Effector memory CD4-positive, alpha-beta T cell (primary cell): ENCODE measurements at regions not wholly inside any gene's neighbourhood (a gene's known extent, or its start where the extent isn't known, plus 50 kb on each side); places are given as distances from the start of the nearest gene placed in this dataset.

Source experiments
- DNase-seq, 3 donors: peaks; one replicate each; pipeline ENCODE4 v3.0.0-alpha.2; 2020
- H3K27ac ChIP-seq: 2 replicates; pipeline ENCODE4 v1.7.0; 2013; ENCODE audit warnings: mild to moderate bottlenecking, low read length, moderate library complexity; ENCODE audit not compliant: insufficient read depth, poor library complexity, severe bottlenecking
- H3K27me3 ChIP-seq: replicated peaks from 2 replicates; pipeline ENCODE4 v1.7.0; 2013; ENCODE audit warnings: mild to moderate bottlenecking, low read length; ENCODE audit not compliant: insufficient read depth, control insufficient read depth, poor library complexity, severe bottlenecking
- H3K36me3 ChIP-seq: 2 replicates; pipeline ENCODE4 v1.7.0; 2013; ENCODE audit warnings: mild to moderate bottlenecking, low read length, moderate library complexity; ENCODE audit not compliant: control insufficient read depth, insufficient read depth
- H3K4me1 ChIP-seq: 2 replicates; pipeline ENCODE4 v1.7.0; 2013; ENCODE audit warnings: low read length, mild to moderate bottlenecking; ENCODE audit not compliant: control insufficient read depth, insufficient read depth, poor library complexity, severe bottlenecking
- H3K4me3 ChIP-seq: 2 replicates; pipeline ENCODE4 v1.7.0; 2013; ENCODE audit warnings: low read length, low read depth, mild to moderate bottlenecking; ENCODE audit not compliant: insufficient read depth, poor library complexity, severe bottlenecking
- H3K9me3 ChIP-seq: 2 replicates; pipeline ENCODE4 v1.7.0; 2013; ENCODE audit warnings: mild to moderate bottlenecking, low read length, moderate library complexity; ENCODE audit not compliant: control insufficient read depth

GRCh38 chr9:87180361-87180760 is 233.1 kb upstream of the GAS1 start:
- Histone ChIP-seq H3K27ac (no peak overlapping the region), H3K27me3 (no peaks in the 10 kb centered on the region), H3K4me1 (no peaks in the 10 kb centered on the region), H3K4me3 (no peak overlapping the region), H3K9me3 (no peaks in the 10 kb centered on the region), H3K36me3 (no peaks in the 10 kb centered on the region)
- no peak for DNase-seq

GRCh38 chr9:87180841-87181240 is 233.5 kb upstream of the GAS1 start:
- H3K36me3 ChIP-seq = no peaks in the 10 kb centered on the region
- DNase-seq = no peak
- no peaks in the 10 kb centered on the region for H3K4me1 ChIP-seq
- H3K9me3 ChIP-seq = no peaks in the 10 kb centered on the region
- H3K27me3 ChIP-seq = no peaks in the 10 kb centered on the region
- no peak overlapping the region for H3K4me3 ChIP-seq
- no peak overlapping the region for H3K27ac ChIP-seq

GRCh38 chr9:87181670-87182069 is 234.4 kb upstream of the GAS1 start:
- DNase-seq = no peak
- Histone ChIP-seq H3K4me3 (no peak overlapping the region), H3K4me1 (no peaks in the 10 kb centered on the region), H3K36me3 (no peaks in the 10 kb centered on the region), H3K27me3 (no peaks in the 10 kb centered on the region), H3K27ac (no peak overlapping the region), H3K9me3 (no peaks in the 10 kb centered on the region)

- DNase-seq = no peak
- Histone ChIP-seq H3K27me3 (no peaks in the 10 kb centered on the region), H3K4me1 (no peaks in the 10 kb centered on the region), H3K9me3 (no peaks in the 10 kb centered on the region), H3K27ac (no peak overlapping the region), H3K4me3 (no peak overlapping the region), H3K36me3 (no peaks in the 10 kb centered on the region)
Measured at GRCh38 chr9:87184956-87185642, 237.8 kb upstream of the GAS1 start.

- H3K4me3 ChIP-seq = no peak overlapping the region
Measured at GRCh38 chr9:87187656-87188055, 240.3 kb upstream of the GAS1 start.

DNA sequence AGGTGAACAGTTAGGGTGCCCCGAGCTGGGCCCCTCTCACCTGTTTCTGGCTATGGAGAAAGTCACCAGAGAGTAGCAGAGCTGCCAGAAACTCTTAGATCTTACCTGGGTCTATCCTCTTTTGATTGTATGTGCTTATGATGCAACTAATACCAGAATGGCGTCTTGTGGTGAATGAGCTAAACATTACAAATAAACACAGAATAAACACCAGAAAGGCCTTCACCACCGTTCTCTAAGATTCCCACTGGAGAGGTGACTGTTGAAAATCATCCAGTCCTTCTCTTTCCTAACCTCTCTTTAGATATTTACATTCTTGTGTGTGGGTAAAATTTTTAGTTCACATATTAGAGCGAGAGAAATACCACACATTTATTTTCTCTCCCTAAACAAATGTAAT is 241.7 kb upstream of the GAS1 start:
- H3K36me3 ChIP-seq = no peaks in the 10 kb centered on the region
- no peaks in the 10 kb centered on the region for H3K27me3 ChIP-seq
- no peak overlapping the region for H3K27ac ChIP-seq
- no peaks in the 10 kb centered on the region for H3K4me1 ChIP-seq
- H3K4me3 ChIP-seq = no peak overlapping the region
- DNase-seq = no peak
- H3K9me3 ChIP-seq = no peaks in the 10 kb centered on the region

More at GRCh38 chr9:87187656-87188055, 240.3 kb upstream of the GAS1 start:
- no peak overlapping the region for H3K27ac ChIP-seq
- H3K36me3 ChIP-seq = no peaks in the 10 kb centered on the region
- no peaks in the 10 kb centered on the region for H3K9me3 ChIP-seq
- no peak for DNase-seq
- H3K4me1 ChIP-seq = no peaks in the 10 kb centered on the region
- H3K27me3 ChIP-seq = no peaks in the 10 kb centered on the region

- no peaks in the 10 kb centered on the region for H3K4me1 ChIP-seq
- no peaks in the 10 kb centered on the region for H3K36me3 ChIP-seq
- no peaks in the 10 kb centered on the region for H3K27me3 ChIP-seq
- H3K27ac ChIP-seq = no peak overlapping the region
- no peak for DNase-seq
- no peak overlapping the region for H3K4me3 ChIP-seq
- H3K9me3 ChIP-seq = no peaks in the 10 kb centered on the region
Measured at GRCh38 chr9:87193151-87193550, 245.8 kb upstream of the GAS1 start.

DNA sequence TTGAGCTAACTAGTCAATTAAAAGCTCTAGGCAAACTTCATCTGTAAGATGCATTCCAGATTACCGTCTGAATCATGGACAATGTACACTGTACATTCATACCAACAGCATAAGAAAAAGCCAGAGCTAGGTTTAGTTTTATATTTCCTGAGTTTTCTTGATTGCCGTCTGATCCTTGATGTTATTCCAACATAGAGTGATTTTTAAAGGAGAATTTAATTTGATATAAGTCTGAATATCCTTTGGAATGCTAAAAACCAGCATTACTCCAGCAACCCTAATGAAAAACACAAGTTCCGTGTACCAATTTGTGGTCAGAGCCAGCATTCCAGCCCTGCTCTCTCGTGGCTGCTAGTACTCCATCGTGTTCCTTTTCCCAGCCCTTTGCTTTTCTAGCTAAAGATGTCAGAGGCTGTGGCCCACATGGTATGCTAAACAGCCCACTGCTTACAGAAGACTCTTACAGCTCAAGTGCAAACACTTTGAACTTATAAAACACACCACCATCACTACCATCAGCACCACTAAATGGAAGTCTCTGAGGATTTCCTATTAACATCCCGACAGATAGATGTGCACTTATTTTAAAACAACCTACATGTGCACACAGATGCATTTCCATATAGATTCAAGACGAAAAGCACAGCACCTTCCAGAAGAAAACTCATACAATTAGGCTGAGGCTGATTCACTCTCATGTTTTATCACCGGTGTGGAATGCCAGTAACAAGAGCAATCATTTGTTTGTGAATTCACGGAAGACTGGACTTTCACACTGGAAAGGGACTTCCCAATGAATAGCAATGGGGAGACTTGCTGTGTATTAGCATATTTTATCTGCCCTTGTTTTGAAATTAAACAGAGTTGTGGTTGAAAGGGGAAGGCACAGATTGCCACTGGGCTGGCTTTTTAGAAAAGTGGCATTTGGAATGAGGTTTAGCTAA is 246.9 kb upstream of the GAS1 start:
- Histone ChIP-seq H3K9me3 (no peaks in the 10 kb centered on the region), H3K4me3 (no peak overlapping the region), H3K4me1 (no peaks in the 10 kb centered on the region), H3K27me3 (no peaks in the 10 kb centered on the region), H3K36me3 (no peaks in the 10 kb centered on the region), H3K27ac (no peak overlapping the region)
- DNase-seq = no peak

DNA sequence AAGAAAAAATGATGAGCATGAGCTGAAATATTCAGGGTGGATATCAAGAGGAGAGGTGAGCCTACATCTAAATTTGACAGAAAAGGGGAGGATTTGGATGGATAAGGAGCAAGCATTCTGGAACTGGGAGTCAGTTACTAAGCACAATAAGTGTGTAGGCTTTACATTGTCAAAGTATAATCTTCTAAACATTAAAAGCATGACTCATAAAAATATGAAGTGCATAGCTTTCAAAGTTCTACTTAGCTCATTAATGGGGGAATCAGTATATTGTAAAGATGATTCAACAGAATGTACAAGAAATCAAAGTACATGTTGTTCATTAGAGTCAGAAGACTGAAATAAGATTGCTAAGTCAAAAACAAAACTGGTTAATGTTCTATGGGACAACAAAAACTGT is 248.0 kb upstream of the GAS1 start:
- Histone ChIP-seq H3K27me3 (no peaks in the 10 kb centered on the region), H3K4me1 (no peaks in the 10 kb centered on the region), H3K36me3 (no peaks in the 10 kb centered on the region), H3K27ac (no peak overlapping the region), H3K4me3 (no peak overlapping the region), H3K9me3 (no peaks in the 10 kb centered on the region)
- no peak for DNase-seq
